Left lobe of liver (tissue), 2 donors: ENCODE measurements at regions not wholly inside any gene's neighbourhood (a gene's known extent, or its start where the extent isn't known, plus 50 kb on each side); places are given as distances from the start of the nearest gene placed in this dataset.
"Not testable (repeated sequence)": the region's sequence is repeated elsewhere in the genome, so short reads cannot be mapped to it uniquely, and the experiment has no call there.

Source experiments
- ATAC-seq: fragments of 200-7000 bp; cut with Tn5 transposase; one replicate; pipeline ENCODE4 v1.9.1; 2020; ENCODE audit warnings: mild to moderate bottlenecking, moderate library complexity
- DNase-seq: peaks from one replicate; pipeline ENCODE4 v3.0.0-alpha.2; 2020; ENCODE audit warnings: low spot score
- donor health status: DM: no; HTN: no; CAD: no; lungs with moderate emphysema.
- donor health status: DM: no; HTN: yes; CAD: no.

DNA sequence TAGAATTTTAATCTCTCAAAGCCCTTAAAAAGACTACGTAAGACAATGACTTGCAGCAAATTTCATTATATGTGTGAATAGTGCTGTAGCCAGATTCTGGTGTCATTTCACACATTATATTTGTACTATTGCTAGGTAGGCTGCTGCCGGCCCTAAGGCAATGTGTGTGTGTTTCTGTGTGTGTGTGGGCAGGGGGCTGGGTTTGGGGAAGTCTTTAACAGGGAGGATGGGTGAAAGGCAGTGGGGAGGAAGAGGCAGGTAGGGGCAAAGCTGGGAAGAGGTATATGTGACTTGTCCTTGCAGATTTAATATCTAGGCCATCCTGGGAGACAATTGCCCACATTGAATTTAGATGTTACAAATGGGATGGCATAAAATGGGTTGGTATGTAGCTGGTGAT, 130.8 kb downstream of the MACIR start:
- DNase-seq (no peak), ATAC-seq (no peak)

GRCh38 chr5:103385722-103386121, 127.2 kb downstream of the MACIR start:
- DNase-seq: no peak
- no peak for ATAC-seq

GRCh38 chr5:103377638-103378037, 119.1 kb downstream of the MACIR start:
- not testable (repeated sequence) for DNase-seq, ATAC-seq

- ATAC-seq (no peak), DNase-seq (no peak)
Observed at GRCh38 chr5:103375863-103376591, 117.5 kb downstream of the MACIR start.

GRCh38 chr5:103375350-103375749, 116.8 kb downstream of the MACIR start:
- ATAC-seq: no peak
- DNase-seq: no peak

GRCh38 chr5:103374473-103374963, 116.0 kb downstream of the MACIR start:
- DNase-seq (no peak), ATAC-seq (no peak)

GRCh38 chr5:103373597-103374472, 115.3 kb downstream of the MACIR start:
- no peak for ATAC-seq

DNA sequence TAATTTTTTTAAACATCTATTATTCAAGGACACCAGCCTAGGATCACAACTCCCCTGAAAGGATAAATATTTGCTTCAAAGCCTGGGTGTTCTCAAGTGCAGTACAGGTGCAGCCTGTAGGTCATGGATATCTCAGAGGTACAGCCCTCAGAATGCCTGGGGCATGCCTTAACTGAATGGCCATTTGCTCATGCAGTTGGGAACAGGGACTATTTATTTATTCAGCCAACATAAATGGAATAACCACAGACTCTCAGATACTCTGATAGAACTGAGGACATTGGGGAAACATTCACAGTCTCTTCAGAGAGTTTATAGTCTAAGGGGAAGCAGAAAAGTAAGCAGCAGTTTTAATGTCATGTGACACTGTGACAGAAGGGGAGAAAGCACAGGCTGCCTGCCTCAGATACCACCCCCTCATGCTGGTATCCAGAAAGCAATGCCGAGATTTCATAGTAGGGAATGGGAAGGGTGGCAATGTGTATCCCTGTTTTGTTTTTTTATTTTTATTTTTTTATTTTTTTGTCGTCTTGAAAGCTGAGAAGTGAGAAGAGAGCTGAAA, 112.6 kb downstream of the MACIR start:
- DNase-seq (no peak), ATAC-seq (no peak)

More at GRCh38 chr5:103373597-103374472, 115.3 kb downstream of the MACIR start:
- no peak for DNase-seq

- ATAC-seq (no peak), DNase-seq (no peak)
Observed at GRCh38 chr5:103369125-103370120, 110.9 kb downstream of the MACIR start.

DNA sequence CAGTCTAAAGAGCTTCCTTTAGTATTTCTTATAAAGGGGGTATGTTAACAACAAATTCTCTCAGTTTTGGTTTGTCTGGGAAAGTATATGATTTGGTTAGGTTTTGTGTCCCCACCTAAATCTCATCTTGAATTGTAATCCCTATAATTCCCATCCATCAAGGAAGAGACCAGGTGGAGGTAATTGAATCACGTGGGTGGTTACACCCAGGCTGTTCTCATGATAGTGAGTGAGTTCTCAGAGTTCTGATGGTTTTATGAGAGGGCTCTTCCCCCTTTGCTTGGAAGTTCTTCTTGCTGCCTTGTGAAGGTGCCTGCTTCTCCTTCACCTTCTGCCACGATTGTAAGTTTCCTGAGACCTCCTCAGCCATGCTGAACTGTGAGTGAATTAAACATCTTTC, 109.1 kb downstream of the MACIR start:
- ATAC-seq (no peak), DNase-seq (no peak)

- DNase-seq: no peak
Observed at GRCh38 chr5:103366918-103367549, 108.5 kb downstream of the MACIR start.

GRCh38 chr5:103364074-103364473, 105.5 kb downstream of the MACIR start:
- no peak for ATAC-seq
- DNase-seq: no peak

More at GRCh38 chr5:103366918-103367549, 108.5 kb downstream of the MACIR start:
- ATAC-seq: no peak

DNA sequence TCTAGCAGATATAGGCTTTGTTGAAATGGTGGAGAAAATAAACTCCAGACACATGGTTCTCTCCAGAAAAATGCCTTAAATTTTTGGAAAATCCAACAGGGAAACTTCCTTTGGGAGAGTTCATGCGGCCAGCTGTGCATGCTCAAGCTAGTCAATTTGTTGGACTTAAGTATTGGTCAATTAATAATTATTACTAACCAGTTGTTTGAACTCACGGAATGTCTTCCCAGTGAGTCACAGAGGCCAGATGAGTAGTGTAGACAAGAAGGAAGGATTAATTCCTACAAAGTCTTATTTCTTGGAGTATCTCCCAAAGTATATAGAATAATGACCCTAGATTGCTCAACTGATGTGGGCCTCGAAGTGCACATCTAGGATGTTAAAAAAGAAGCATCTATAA, 103.6 kb downstream of the MACIR start:
- no peak for ATAC-seq
- DNase-seq: no peak

DNA sequence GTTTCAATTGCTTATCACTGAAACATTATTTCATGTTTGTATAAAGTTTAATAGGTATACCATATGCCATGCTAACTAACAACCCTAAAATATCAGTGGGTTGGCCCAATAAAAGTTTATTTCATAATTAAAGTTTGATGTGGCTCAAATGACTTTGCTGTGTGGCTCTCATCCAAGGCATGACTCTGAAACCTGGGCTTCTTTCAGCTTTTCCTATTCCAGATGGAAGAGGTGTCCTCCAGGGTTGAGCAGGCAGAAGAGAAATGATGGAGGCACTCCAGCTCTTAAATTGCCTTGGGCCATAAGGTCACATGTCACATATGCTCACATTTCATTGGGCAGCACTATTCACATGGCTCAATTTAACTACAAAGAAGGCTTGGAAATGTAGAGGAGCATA, 101.9 kb downstream of the MACIR start:
- ATAC-seq (no peak), DNase-seq (no peak)

DNA sequence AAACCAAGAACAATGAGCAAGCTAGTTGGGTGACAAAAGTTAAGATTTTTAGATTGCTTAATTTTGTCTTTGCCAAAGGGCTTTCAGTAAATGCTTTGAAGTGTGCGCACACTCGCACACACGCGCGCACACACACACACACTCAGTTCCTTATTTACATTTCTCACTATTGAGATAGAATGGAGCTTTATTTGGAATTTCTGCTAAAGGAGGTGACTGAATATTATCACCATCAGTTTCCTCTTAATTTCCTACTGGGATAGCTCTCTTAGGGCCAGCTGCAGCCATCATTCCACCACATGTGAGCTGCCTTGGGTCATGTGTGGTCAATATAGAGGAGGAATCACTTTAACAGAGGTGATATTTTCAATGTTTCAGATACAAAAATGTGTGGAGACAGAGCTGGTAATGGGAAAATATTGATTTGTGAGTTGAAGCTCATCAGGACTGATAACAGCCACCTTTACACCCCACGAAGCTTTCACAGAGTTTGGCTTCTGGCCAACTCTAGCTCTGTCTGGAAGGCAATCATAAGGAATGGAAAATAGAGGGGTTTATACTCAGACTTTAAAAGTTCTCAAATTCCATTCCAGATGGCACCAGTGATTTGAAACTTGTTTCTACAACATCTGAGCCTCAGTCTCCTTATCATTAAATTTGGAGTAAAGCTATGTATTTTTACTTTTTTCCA, 99.9 kb downstream of the MACIR start:
- ATAC-seq: no peak

GRCh38 chr5:103357636-103358035, 99.1 kb downstream of the MACIR start:
- ATAC-seq: no peak

More for the DNA sequence above, 99.9 kb downstream of the MACIR start:
- no peak for DNase-seq

DNA sequence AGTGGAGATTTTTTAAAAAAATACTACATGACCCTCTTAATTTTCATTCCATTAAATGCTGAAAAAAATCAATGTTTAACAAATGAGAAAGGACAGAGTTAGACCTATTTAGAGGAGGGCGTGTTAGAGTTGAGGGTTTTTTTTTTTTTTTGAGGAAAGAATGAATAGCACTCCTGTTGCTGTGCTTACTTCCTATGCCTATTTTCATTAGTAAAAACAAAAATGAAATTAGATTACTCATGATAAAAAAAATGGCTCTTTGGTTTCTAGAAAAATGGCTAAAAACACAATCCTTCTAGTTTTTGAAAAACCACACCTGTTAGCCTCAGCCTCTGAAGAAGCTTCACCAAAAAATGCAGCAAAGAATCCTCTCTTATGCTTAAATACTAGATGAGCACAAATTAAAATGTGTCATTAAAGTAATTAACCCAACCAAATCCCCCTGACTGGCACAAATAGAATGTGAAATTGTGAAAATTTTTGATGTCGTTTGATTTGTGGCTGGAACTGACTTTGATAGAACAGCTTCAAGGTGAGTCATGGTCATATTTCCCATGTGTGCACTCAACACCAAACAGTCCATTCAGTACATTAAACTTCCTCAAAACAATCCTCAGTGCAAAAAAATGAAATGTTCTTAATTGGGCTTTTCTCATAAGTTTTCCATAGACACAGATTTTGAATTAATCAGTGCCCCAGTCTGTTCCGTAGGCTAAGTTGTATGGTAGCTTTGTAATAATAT, 98.0 kb downstream of the MACIR start:
- DNase-seq (no peak), ATAC-seq (no peak)

More at GRCh38 chr5:103357636-103358035, 99.1 kb downstream of the MACIR start:
- no peak for DNase-seq

GRCh38 chr5:103355579-103355978, 97.0 kb downstream of the MACIR start:
- no peak for ATAC-seq
- no peak for DNase-seq
